Panc1 (cell line): ENCODE measurements at regions not wholly inside any gene's neighbourhood (a gene's known extent, or its start where the extent isn't known, plus 50 kb on each side); places are given as distances from the start of the nearest gene placed in this dataset.

ENCODE experiments used
- ATAC-seq: fragments of 200-7000 bp; cut with Tn5 transposase; 2 replicates; pipeline ENCODE4 v1.9.1; 2020; ENCODE audit warnings: mild to moderate bottlenecking, moderate library complexity
- BruUV-seq: library from RNA; stranded (reverse); fragments of 400-500 nt; replicated peaks from 2 replicates; lab custom pipeline; 2021; lab: Mats Ljungman, UMichigan
- CTCF ChIA-PET: fragments of 300-600 bp; sonication (Branson Sonifier 250); formaldehyde crosslinking; loops from one replicate; lab custom pipeline; 2022; ENCODE audit warnings: antibody characterized with exemption; lab: Charles Lee
- POLR2A ChIA-PET: fragments of 300-600 bp; sonication (Branson Sonifier 250); formaldehyde crosslinking; loops from one replicate; lab custom pipeline; 2022; ENCODE audit warnings: antibody characterized with exemption; lab: Charles Lee
- DNase-seq: peaks from one replicate; pipeline ENCODE4 v3.0.0-alpha.2; 2010; ENCODE audit warnings: low read depth, low spot score
- H3K27ac ChIP-seq: 2 replicates; pipeline ENCODE4 v1.5.1; 2011; ENCODE audit warnings: mild to moderate bottlenecking, low read length, inconsistent platforms
- H3K27me3 ChIP-seq: fragments of 200-500 bp; sonication (Bioruptor generic); 2 replicates; pipeline ENCODE4 v1.6.0; 2014; ENCODE audit warnings: low read length, inconsistent platforms; ENCODE audit not compliant: control insufficient read depth, insufficient read depth
- H3K36me3 ChIP-seq: fragments of 200-500 bp; sonication (Bioruptor generic); 2 replicates; pipeline ENCODE4 v1.5.1; 2014; ENCODE audit warnings: inconsistent platforms, mild to moderate bottlenecking, low read length, moderate library complexity; ENCODE audit not compliant: control insufficient read depth, insufficient read depth
- H3K4me1 ChIP-seq: 2 replicates; pipeline ENCODE4 v1.5.1; 2011; ENCODE audit warnings: inconsistent platforms, mild to moderate bottlenecking, low read length, moderate library complexity; ENCODE audit not compliant: control insufficient read depth, insufficient read depth
- H3K4me3 ChIP-seq, 2 experiments: 2 replicates each; pipeline ENCODE4 v1.5.1; 2011 to 2012; ENCODE audit warnings: low read depth in 2 of 2, low read length in 2 of 2, mild to moderate bottlenecking in 2 of 2, inconsistent platforms in 1 of 2, moderate library complexity in 1 of 2
- H3K9me3 ChIP-seq: fragments of 200-500 bp; sonication (Bioruptor generic); 2 replicates; pipeline ENCODE4 v1.5.1; 2014; ENCODE audit warnings: low read depth, mild to moderate bottlenecking, inconsistent platforms, low read length, moderate library complexity; ENCODE audit not compliant: control insufficient read depth, insufficient read depth
- CTCF ChIP-seq: fragments of 450-650 bp; IDR thresholded peaks from 2 replicates; pipeline ENCODE4 v1.5.1; 2017; ENCODE audit warnings: mild to moderate bottlenecking
- POLR2AphosphoS5 ChIP-seq: IDR thresholded peaks from 2 replicates; pipeline ENCODE4 v1.6.1; 2012; ENCODE audit warnings: mild to moderate bottlenecking, low read depth, low read length, moderate library complexity
- SIN3A ChIP-seq: IDR thresholded peaks from 2 replicates; pipeline ENCODE4 v1.6.1; 2012; ENCODE audit warnings: low read depth, mild to moderate bottlenecking, low read length, moderate library complexity, borderline replicate concordance; ENCODE audit not compliant: insufficient read depth
- TCF7L2 ChIP-seq: IDR thresholded peaks from 2 replicates; pipeline ENCODE4 v1.6.1; 2011; ENCODE audit warnings: mild to moderate bottlenecking, low read depth, low read length, inconsistent platforms
- in situ Hi-C: cut with HindIII; loops from 2 replicates; pipeline ENCODE4 v1.10.0; 2016; ENCODE audit warnings: low sequenced_read_pairs, low pct_unique_long_range_greater_than_20kb
- intact Hi-C: fragments of 100-400 bp; cut with micrococcal nuclease; formaldehyde crosslinking; loops from one replicate; pipeline ENCODE4 v1.10.0; 2022; ENCODE audit not compliant: unreplicated experiment
- TF ChIP-seq, protein P1 (sequence below), 2 experiments: IDR thresholded peaks; 2 replicates each; pipeline ENCODE4 v1.6.1; 2011 to 2012; ENCODE audit warnings: low read depth in 2 of 2, control low read depth in 1 of 2, low read length in 1 of 2, mild to moderate bottlenecking in 1 of 2, moderate library complexity in 1 of 2; ENCODE audit not compliant: insufficient read depth in 1 of 2

- intact Hi-C loops, result loop anchor here (5.0 kb wide), 1 partner anchor 115 kb away; no protein-coding TSS in a partner anchor
- no peaks in the 10 kb centered on the region for H3K36me3 ChIP-seq
- no peak for TF ChIP-seq POLR2AphosphoS5
- TF ChIP-seq CTCF, result no peak
- no peak for TF ChIP-seq TCF7L2
- TF ChIP-seq, protein P1, sequence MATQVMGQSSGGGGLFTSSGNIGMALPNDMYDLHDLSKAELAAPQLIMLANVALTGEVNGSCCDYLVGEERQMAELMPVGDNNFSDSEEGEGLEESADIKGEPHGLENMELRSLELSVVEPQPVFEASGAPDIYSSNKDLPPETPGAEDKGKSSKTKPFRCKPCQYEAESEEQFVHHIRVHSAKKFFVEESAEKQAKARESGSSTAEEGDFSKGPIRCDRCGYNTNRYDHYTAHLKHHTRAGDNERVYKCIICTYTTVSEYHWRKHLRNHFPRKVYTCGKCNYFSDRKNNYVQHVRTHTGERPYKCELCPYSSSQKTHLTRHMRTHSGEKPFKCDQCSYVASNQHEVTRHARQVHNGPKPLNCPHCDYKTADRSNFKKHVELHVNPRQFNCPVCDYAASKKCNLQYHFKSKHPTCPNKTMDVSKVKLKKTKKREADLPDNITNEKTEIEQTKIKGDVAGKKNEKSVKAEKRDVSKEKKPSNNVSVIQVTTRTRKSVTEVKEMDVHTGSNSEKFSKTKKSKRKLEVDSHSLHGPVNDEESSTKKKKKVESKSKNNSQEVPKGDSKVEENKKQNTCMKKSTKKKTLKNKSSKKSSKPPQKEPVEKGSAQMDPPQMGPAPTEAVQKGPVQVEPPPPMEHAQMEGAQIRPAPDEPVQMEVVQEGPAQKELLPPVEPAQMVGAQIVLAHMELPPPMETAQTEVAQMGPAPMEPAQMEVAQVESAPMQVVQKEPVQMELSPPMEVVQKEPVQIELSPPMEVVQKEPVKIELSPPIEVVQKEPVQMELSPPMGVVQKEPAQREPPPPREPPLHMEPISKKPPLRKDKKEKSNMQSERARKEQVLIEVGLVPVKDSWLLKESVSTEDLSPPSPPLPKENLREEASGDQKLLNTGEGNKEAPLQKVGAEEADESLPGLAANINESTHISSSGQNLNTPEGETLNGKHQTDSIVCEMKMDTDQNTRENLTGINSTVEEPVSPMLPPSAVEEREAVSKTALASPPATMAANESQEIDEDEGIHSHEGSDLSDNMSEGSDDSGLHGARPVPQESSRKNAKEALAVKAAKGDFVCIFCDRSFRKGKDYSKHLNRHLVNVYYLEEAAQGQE (IDR thresholded peaks at IDR 0.05; ENCODE audit: insufficient read depth in 1 of 2, low read depth in 2 of 2, low read length in 1 of 2), result no peak
- TF ChIP-seq SIN3A, result no peak
- in situ Hi-C loops, result no loop called here
- H3K4me3 ChIP-seq, result no peak overlapping the region
- H3K9me3 ChIP-seq, result no peaks in the 10 kb centered on the region
- ChIA-PET POLR2A (no interaction called here), CTCF (no interaction called here)
- no peak overlapping the region for H3K27ac ChIP-seq
- H3K4me1 ChIP-seq, result no peaks in the 10 kb centered on the region
- no TSS peak for BruUV-seq
- peaks cover 2% of the 10 kb centered on the region; the same call in 1 of the 2 replicates for H3K27me3 ChIP-seq
- no peak for DNase-seq
- ATAC-seq, result no peak
Observed at GRCh38 chr2:204027091-204027490, 90.5 kb downstream of the ICOS start.

GRCh38 chr2:204030322-204030721 is 93.8 kb downstream of the ICOS start:
- no peak for DNase-seq
- Histone ChIP-seq H3K9me3 (no peaks in the 10 kb centered on the region), H3K27me3 (peaks cover 2% of the 10 kb centered on the region; the same call in 1 of the 2 replicates), H3K4me3 (no peak overlapping the region), H3K36me3 (no peaks in the 10 kb centered on the region), H3K27ac (no peak overlapping the region), H3K4me1 (no peaks in the 10 kb centered on the region)
- in situ Hi-C loops (no loop called here), intact Hi-C loops (no loop called here)
- POLR2A ChIA-PET, result no interaction called here
- ATAC-seq, result no peak
- no TSS peak for BruUV-seq
- no peak for TF ChIP-seq POLR2AphosphoS5
- TF ChIP-seq SIN3A, result no peak
- no peak for TF ChIP-seq CTCF
- TF ChIP-seq TCF7L2, result no peak
- TF ChIP-seq, protein P1 (IDR thresholded peaks at IDR 0.05; ENCODE audit: insufficient read depth in 1 of 2, low read depth in 2 of 2, low read length in 1 of 2), result no peak
- CTCF ChIA-PET, result no interaction called here
